ENCODE measurements at regions not wholly inside any gene's neighbourhood (a gene's known extent, or its start where the extent isn't known, plus 50 kb on each side); places are given as distances from the start of the nearest gene placed in this dataset.
A peak's percentile ranks its signal among the peaks of the same experiment; 100 is the strongest.

- TF ChIP-seq NR0B1 (IDR thresholded peaks at IDR 0.05; ENCODE audit: partially characterized antibody) (no peak), MCM3 (IDR thresholded peaks at IDR 0.05) (no peak), TCF15 (CRISPR knock-in tag; IDR thresholded peaks at IDR 0.05) (no peak), ARID2 (IDR thresholded peaks at IDR 0.05) (no peak), NFIX (CRISPR knock-in tag; IDR thresholded peaks at IDR 0.05; ENCODE audit: low read depth) (no peak), NFYB (IDR thresholded peaks at IDR 0.05; ENCODE audit: extremely low read depth, insufficient read length) (no peak), ZNF408 (CRISPR knock-in tag; IDR thresholded peaks at IDR 0.05; ENCODE audit: low read depth) (no peak), BDP1 (IDR thresholded peaks at IDR 0.05; ENCODE audit: insufficient read depth, insufficient read length) (no peak), SRSF3 (IDR thresholded peaks at IDR 0.05; ENCODE audit: insufficient read depth, low read length) (no peak), CXXC5 (CRISPR knock-in tag; IDR thresholded peaks at IDR 0.05) (peak; percentile 91), MAZ (CRISPR knock-in tag; conservative IDR thresholded peaks at IDR 0.05 in 1 of 2, IDR thresholded peaks at IDR 0.05 in 1 of 2) (peak; percentile 9 to 74; a peak in 2 of 4 replicates), ZBTB11 (CRISPR knock-in tag; IDR thresholded peaks at IDR 0.05) (no peak), PHB2 (IDR thresholded peaks at IDR 0.05; ENCODE audit: low read depth) (no peak), MXD1 (CRISPR knock-in tag; IDR thresholded peaks at IDR 0.05; ENCODE audit: borderline replicate concordance, poor library complexity, severe bottlenecking) (peak; percentile 26), SIX5 (IDR thresholded peaks at IDR 0.05; ENCODE audit: borderline replicate concordance in 1 of 2, insufficient read depth in 1 of 2, low read depth in 1 of 2, low read length in 2 of 2) (no peak), SIRT6 (IDR thresholded peaks at IDR 0.05; ENCODE audit: low read depth, low read length) (no peak), ARHGAP35 (IDR thresholded peaks at IDR 0.05; ENCODE audit: partially characterized antibody) (no peak), ZNF512 (tag; IDR thresholded peaks at IDR 0.05) (no peak)
These were observed 376.2 kb downstream of the EDEM1 start (continued) for GRCh38 chr3:5563537-5564277.
